A549 (cell line): ENCODE measurements at regions not wholly inside any gene's neighbourhood (a gene's known extent, or its start where the extent isn't known, plus 50 kb on each side); places are given as distances from the start of the nearest gene placed in this dataset.

Source experiments
- CEBPB ChIP-seq, 2 experiments: fragments of >200 bp in 1 of 2; sonication (Bioruptor Twin) in 1 of 2; formaldehyde crosslinking in 1 of 2; IDR thresholded peaks; 2 replicates each; pipeline ENCODE4 v1.6.1; 2012 to 2016
- CTCF ChIP-seq: fragments of >200 bp; sonication (Bioruptor Twin); formaldehyde crosslinking; IDR thresholded peaks from 3 replicates; pipeline ENCODE4 v1.5.1; 2016
- POLR2A ChIP-seq: IDR thresholded peaks from 2 replicates; pipeline ENCODE4 v1.6.1; 2012; ENCODE audit warnings: mild to moderate bottlenecking, low read length
- RAD21 ChIP-seq, 2 experiments: fragments of >200 bp in 1 of 2; sonication (Bioruptor Twin) in 1 of 2; formaldehyde crosslinking in 1 of 2; IDR thresholded peaks in 1 of 2; conservative IDR thresholded peaks in 1 of 2; 2 replicates in 1 of 2; 3 replicates in 1 of 2; pipeline ENCODE4 v1.6.1; 2012 to 2018; ENCODE audit warnings: inconsistent platforms in 1 of 2
- SMC3 ChIP-seq: fragments of >200 bp; sonication (Bioruptor Twin); formaldehyde crosslinking; IDR thresholded peaks from 3 replicates; pipeline ENCODE4 v1.6.1; 2018; ENCODE audit warnings: inconsistent platforms

GRCh38 chr12:19639781-19640415 is 200.6 kb downstream of the AEBP2 start:
- no peak for TF ChIP-seq CTCF
- no peak for TF ChIP-seq RAD21 (conservative IDR thresholded peaks at IDR 0.05 in 1 of 2, IDR thresholded peaks at IDR 0.05 in 1 of 2)
- no peak for TF ChIP-seq CEBPB (IDR thresholded peaks at IDR 0.05)
- no peak for TF ChIP-seq POLR2A
- TF ChIP-seq SMC3 = no peak
